NT2/D1 (cell line): ENCODE measurements at regions not wholly inside any gene's neighbourhood (a gene's known extent, or its start where the extent isn't known, plus 50 kb on each side); places are given as distances from the start of the nearest gene placed in this dataset.

ENCODE experiments used
- DNase-seq: peaks from one replicate; pipeline ENCODE4 v3.0.0-alpha.2; 2011; ENCODE audit warnings: low read depth, low spot score
- H3K27me3 ChIP-seq: 2 replicates; pipeline ENCODE4 v1.6.0; 2011; ENCODE audit warnings: mild to moderate bottlenecking; ENCODE audit not compliant: insufficient read length, insufficient read depth
- H3K36me3 ChIP-seq: 2 replicates; pipeline ENCODE4 v1.6.1; 2011; ENCODE audit warnings: mild to moderate bottlenecking, low read length, mixed read lengths; ENCODE audit not compliant: insufficient read depth, insufficient read length
- H3K4me1 ChIP-seq: 2 replicates; pipeline ENCODE4 v1.5.1; 2011; ENCODE audit not compliant: insufficient read depth, insufficient read length
- H3K4me3 ChIP-seq: 2 replicates; pipeline ENCODE4 v1.5.1; 2011; ENCODE audit warnings: low read depth; ENCODE audit not compliant: insufficient read length
- H3K9ac ChIP-seq: 2 replicates; pipeline ENCODE4 v1.6.0; 2011; ENCODE audit warnings: low read depth; ENCODE audit not compliant: insufficient read length
- H3K9me3 ChIP-seq: 2 replicates; pipeline ENCODE4 v1.5.1; 2011; ENCODE audit warnings: mild to moderate bottlenecking, low read length; ENCODE audit not compliant: insufficient read depth
- SUZ12 ChIP-seq: IDR thresholded peaks from 2 replicates; pipeline ENCODE4 v1.6.1; 2011; ENCODE audit not compliant: insufficient read length, insufficient read depth; ENCODE audit errors: extremely low read depth
- YY1 ChIP-seq: IDR thresholded peaks from 2 replicates; pipeline ENCODE4 v1.6.1; 2011; ENCODE audit not compliant: insufficient read length, insufficient read depth
- ZNF274 ChIP-seq: IDR thresholded peaks from 2 replicates; pipeline ENCODE4 v1.6.1; 2011; ENCODE audit warnings: mild to moderate bottlenecking, low read depth, low read length

GRCh38 chr15:61633951-61634350 is 404.8 kb upstream of the RORA start:
- Histone ChIP-seq H3K27me3 (no peaks in the 10 kb centered on the region), H3K4me1 (no peaks in the 10 kb centered on the region), H3K9me3 (no peaks in the 10 kb centered on the region), H3K36me3 (no peaks in the 10 kb centered on the region), H3K9ac (no peak overlapping the region), H3K4me3 (no peak overlapping the region)
- TF ChIP-seq ZNF274, result no peak
- TF ChIP-seq SUZ12, result no peak
- no peak for TF ChIP-seq YY1
- no peak for DNase-seq

- no peak overlapping the region for H3K4me3 ChIP-seq
- no peaks in the 10 kb centered on the region for H3K4me1 ChIP-seq
- H3K36me3 ChIP-seq, result no peaks in the 10 kb centered on the region
- H3K27me3 ChIP-seq, result no peaks in the 10 kb centered on the region
- no peak for DNase-seq
- no peak overlapping the region for H3K9ac ChIP-seq
- no peaks in the 10 kb centered on the region for H3K9me3 ChIP-seq
- TF ChIP-seq YY1, result no peak
- TF ChIP-seq SUZ12, result no peak
- no peak for TF ChIP-seq ZNF274
Measured at GRCh38 chr15:61629269-61629668, 400.2 kb upstream of the RORA start.

GRCh38 chr15:61624950-61625349 is 395.8 kb upstream of the RORA start:
- no peaks in the 10 kb centered on the region for H3K4me1 ChIP-seq
- H3K27me3 ChIP-seq, result no peaks in the 10 kb centered on the region
- H3K36me3 ChIP-seq, result no peaks in the 10 kb centered on the region
- no peaks in the 10 kb centered on the region for H3K9me3 ChIP-seq
- no peak for DNase-seq
- no peak overlapping the region for H3K4me3 ChIP-seq
- H3K9ac ChIP-seq, result no peak overlapping the region
- no peak for TF ChIP-seq YY1
- no peak for TF ChIP-seq ZNF274
- TF ChIP-seq SUZ12, result no peak

GRCh38 chr15:61623746-61624145 is 394.6 kb upstream of the RORA start:
- Histone ChIP-seq H3K27me3 (no peaks in the 10 kb centered on the region), H3K36me3 (no peaks in the 10 kb centered on the region), H3K4me1 (no peaks in the 10 kb centered on the region), H3K4me3 (no peak overlapping the region), H3K9me3 (no peaks in the 10 kb centered on the region), H3K9ac (no peak overlapping the region)
- DNase-seq, result no peak
- no peak for TF ChIP-seq SUZ12
- no peak for TF ChIP-seq ZNF274
- TF ChIP-seq YY1, result no peak

GRCh38 chr15:61621865-61622264 is 392.8 kb upstream of the RORA start:
- no peak overlapping the region for H3K4me3 ChIP-seq
- no peaks in the 10 kb centered on the region for H3K4me1 ChIP-seq
- no peaks in the 10 kb centered on the region for H3K36me3 ChIP-seq
- DNase-seq, result no peak
- H3K27me3 ChIP-seq, result no peaks in the 10 kb centered on the region
- no peak for TF ChIP-seq SUZ12
- no peak for TF ChIP-seq YY1
- no peak for TF ChIP-seq ZNF274
- no peaks in the 10 kb centered on the region for H3K9me3 ChIP-seq
- no peak overlapping the region for H3K9ac ChIP-seq

GRCh38 chr15:61621146-61621545 is 392.0 kb upstream of the RORA start:
- TF ChIP-seq YY1 (no peak), SUZ12 (no peak), ZNF274 (no peak)
- H3K9me3 ChIP-seq, result no peaks in the 10 kb centered on the region

GRCh38 chr15:61620151-61620550 is 391.0 kb upstream of the RORA start:
- Histone ChIP-seq H3K4me3 (no peak overlapping the region), H3K27me3 (no peaks in the 10 kb centered on the region), H3K9ac (no peak overlapping the region), H3K4me1 (no peaks in the 10 kb centered on the region), H3K9me3 (no peaks in the 10 kb centered on the region), H3K36me3 (no peaks in the 10 kb centered on the region)
- no peak for DNase-seq
- TF ChIP-seq ZNF274, result no peak
- TF ChIP-seq YY1, result no peak
- no peak for TF ChIP-seq SUZ12

More at GRCh38 chr15:61621146-61621545, 392.0 kb upstream of the RORA start:
- Histone ChIP-seq H3K36me3 (no peaks in the 10 kb centered on the region), H3K27me3 (no peaks in the 10 kb centered on the region), H3K4me3 (no peak overlapping the region), H3K9ac (no peak overlapping the region), H3K4me1 (no peaks in the 10 kb centered on the region)
- DNase-seq, result no peak

- H3K4me1 ChIP-seq, result no peaks in the 10 kb centered on the region
- H3K4me3 ChIP-seq, result no peak overlapping the region
- H3K9me3 ChIP-seq, result peaks cover 6% of the 10 kb centered on the region; the same call in 1 of the 2 replicates
- TF ChIP-seq SUZ12 (no peak), YY1 (no peak)
- DNase-seq, result no peak
- no peaks in the 10 kb centered on the region for H3K36me3 ChIP-seq
- no peak overlapping the region for H3K9ac ChIP-seq
- H3K27me3 ChIP-seq, result no peaks in the 10 kb centered on the region
Measured at GRCh38 chr15:61613729-61614128, 384.6 kb upstream of the RORA start.
